SK-N-MC (cell line): ENCODE measurements at regions not wholly inside any gene's neighbourhood (a gene's known extent, or its start where the extent isn't known, plus 50 kb on each side); places are given as distances from the start of the nearest gene placed in this dataset.

Experiments
- EZH2 ChIP-seq: fragments of 200-600 bp; sonication (generic); IDR thresholded peaks from one replicate; pipeline ENCODE4 v1.6.1; 2017; ENCODE audit warnings: antibody characterized with exemption
- FOXP2 ChIP-seq: optimal IDR thresholded peaks from 2 replicates; pipeline ENCODE3; 2011; ENCODE audit warnings: mild to moderate bottlenecking, moderate library complexity; ENCODE audit not compliant: insufficient read depth; ENCODE audit errors: extremely low read length, control extremely low read depth
- POLR2AphosphoS5 ChIP-seq: IDR thresholded peaks from 2 replicates; pipeline ENCODE4 v1.6.1; 2012; ENCODE audit warnings: mild to moderate bottlenecking, low read depth, low read length, borderline replicate concordance

DNA sequence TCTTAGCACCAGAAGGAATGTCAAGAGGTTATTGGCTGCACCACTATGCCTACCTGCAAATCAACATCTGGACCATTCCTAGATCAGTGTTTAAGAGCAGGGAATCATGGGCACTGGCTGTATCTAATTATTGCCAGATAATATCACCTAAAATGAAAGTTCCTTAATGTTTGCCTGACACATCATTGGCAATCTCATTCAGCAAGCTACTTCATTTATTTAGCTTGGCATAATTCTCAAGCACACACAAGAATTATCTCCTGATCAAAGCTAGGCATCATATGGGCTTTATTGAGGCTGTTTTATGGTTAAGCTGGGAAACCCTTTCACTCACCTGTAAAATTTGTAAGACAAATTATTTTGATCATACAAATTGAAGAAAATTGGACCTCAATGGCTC, 581.7 kb downstream of the INHBA start:
- TF ChIP-seq EZH2 (no peak), POLR2AphosphoS5 (no peak), FOXP2 (no peak)
